Natural killer cell treated with Interleukin-12 subunit alpha and Interleukin-12 subunit beta and Interleukin-15 and Interleukin-18, amount 100 ng/mL, for 72 hours (primary cell): ENCODE measurements at regions not wholly inside any gene's neighbourhood (a gene's known extent, or its start where the extent isn't known, plus 50 kb on each side); places are given as distances from the start of the nearest gene placed in this dataset.

Experiments
- ATAC-seq, 2 donors: fragments of 150-1000 bp; cut with Tn5 transposase in 1 of 2; sonication (Bioruptor Pico), chemical (Tn5 transposase) in 1 of 2; 2 replicates each; pipeline ENCODE4 v1.10.0; 2021
- DNase-seq: peaks from one replicate; pipeline ENCODE4 v3.0.0; 2022; ENCODE audit warnings: low spot score
- H3K27ac Mint-ChIP-seq, 2 donors: 1 replicate in 1 of 2; 2 replicates in 1 of 2; pipeline ENCODE4 v1.8.0; 2022; ENCODE audit warnings: mixed read lengths in 2 of 2, mild to moderate bottlenecking in 1 of 2, moderate library complexity in 1 of 2
- H3K27me3 Mint-ChIP-seq, 2 donors: 1 replicate in 1 of 2; 2 replicates in 1 of 2; pipeline ENCODE4 v1.8.0; 2022; ENCODE audit warnings: mixed read lengths in 2 of 2
- H3K36me3 Mint-ChIP-seq: one replicate; pipeline ENCODE4 v1.8.0; 2022; ENCODE audit warnings: mixed read lengths
- H3K4me1 Mint-ChIP-seq, 2 donors: 1 replicate in 1 of 2; 2 replicates in 1 of 2; pipeline ENCODE4 v1.8.0; 2022; ENCODE audit warnings: low read depth in 2 of 2, mixed read lengths in 2 of 2, mild to moderate bottlenecking in 1 of 2
- H3K4me3 Mint-ChIP-seq: one replicate; pipeline ENCODE4 v1.8.0; 2022; ENCODE audit warnings: mixed read lengths
- H3K9me3 Mint-ChIP-seq: 2 replicates; pipeline ENCODE4 v1.8.0; 2022; ENCODE audit warnings: mixed read lengths

DNA sequence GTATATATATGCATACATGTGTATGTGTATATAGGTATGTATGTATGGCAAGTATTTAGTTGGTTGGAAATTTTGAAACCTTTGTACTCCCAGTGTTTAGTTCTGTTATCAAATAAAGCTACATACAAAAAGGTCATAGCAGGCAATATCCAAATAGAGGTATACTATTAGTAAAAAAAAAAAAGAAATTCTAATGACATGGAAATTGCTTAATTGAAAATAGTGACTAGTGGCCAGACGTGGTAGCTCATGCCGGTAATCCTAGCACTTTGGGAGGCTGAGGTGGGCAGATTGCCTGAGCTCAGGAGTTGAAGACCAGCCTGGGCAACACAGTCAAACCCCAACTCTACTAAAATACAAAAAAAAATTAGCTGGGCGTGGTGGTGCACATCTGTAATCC is 351.6 kb upstream of the NR5A2 start:
- Mint-ChIP-seq H3K9me3 (no peaks in the 10 kb centered on the region), H3K36me3 (no peaks in the 10 kb centered on the region)

DNA sequence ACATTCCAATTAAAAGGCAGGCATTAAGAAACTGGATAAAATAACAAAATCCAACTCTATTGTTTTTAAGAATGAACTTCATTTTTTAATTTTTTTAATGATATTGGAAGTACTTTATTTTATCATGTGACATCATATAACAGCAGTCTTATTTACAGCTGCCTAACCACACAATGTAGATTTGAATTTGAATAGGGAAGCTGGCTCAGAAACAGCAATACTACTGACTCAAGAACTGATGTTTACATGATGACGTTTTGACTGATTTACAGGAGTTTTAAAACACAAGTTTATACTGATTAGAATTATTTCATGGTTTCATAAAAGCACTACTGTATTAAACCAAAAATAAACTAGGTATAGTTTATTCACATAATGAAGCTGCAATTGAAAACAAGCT is 348.7 kb upstream of the NR5A2 start:
- Mint-ChIP-seq H3K9me3 (no peaks in the 10 kb centered on the region), H3K36me3 (no peaks in the 10 kb centered on the region), H3K4me3 (no peak overlapping the region), H3K27me3 (peaks cover 0 to 15% of the 10 kb centered on the region in 2 donors), H3K4me1 (no peaks in the 10 kb centered on the region), H3K27ac (no peak overlapping the region)
- DNase-seq, result no peak
- no peak for ATAC-seq

More for the DNA sequence above, 351.6 kb upstream of the NR5A2 start:
- no peak for ATAC-seq
- no peak for DNase-seq
- no peak overlapping the region for H3K4me3 Mint-ChIP-seq
- no peaks in the 10 kb centered on the region for H3K4me1 Mint-ChIP-seq
- peaks cover 10 to 27% of the 10 kb centered on the region in 2 donors for H3K27me3 Mint-ChIP-seq
- H3K27ac Mint-ChIP-seq, result no peak overlapping the region

DNA sequence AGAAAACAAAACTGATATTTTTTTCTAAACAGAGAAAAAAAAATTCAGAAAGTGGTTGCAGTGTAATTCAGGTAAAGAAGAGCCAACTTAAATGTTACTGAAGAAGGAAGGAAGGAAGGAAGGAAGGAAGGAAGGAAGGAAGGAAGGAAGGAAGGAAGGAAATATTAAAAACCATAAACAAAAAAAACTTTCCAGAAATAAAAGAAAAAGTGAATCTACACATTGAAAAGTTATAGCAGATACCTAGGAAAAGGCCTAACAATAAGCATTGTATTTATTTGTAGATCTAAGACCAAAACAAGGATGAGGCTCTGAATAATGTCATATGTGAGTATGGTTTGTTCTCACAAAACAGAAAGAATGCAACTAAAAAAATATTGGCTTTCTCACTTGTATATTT is 345.4 kb upstream of the NR5A2 start:
- Mint-ChIP-seq H3K4me3 (no peak overlapping the region), H3K4me1 (no peaks in the 10 kb centered on the region), H3K36me3 (no peaks in the 10 kb centered on the region), H3K9me3 (no peaks in the 10 kb centered on the region), H3K27ac (no peak overlapping the region), H3K27me3 (peaks cover 3 to 8% of the 10 kb centered on the region in 2 donors)
- ATAC-seq, result no peak
- DNase-seq, result no peak

DNA sequence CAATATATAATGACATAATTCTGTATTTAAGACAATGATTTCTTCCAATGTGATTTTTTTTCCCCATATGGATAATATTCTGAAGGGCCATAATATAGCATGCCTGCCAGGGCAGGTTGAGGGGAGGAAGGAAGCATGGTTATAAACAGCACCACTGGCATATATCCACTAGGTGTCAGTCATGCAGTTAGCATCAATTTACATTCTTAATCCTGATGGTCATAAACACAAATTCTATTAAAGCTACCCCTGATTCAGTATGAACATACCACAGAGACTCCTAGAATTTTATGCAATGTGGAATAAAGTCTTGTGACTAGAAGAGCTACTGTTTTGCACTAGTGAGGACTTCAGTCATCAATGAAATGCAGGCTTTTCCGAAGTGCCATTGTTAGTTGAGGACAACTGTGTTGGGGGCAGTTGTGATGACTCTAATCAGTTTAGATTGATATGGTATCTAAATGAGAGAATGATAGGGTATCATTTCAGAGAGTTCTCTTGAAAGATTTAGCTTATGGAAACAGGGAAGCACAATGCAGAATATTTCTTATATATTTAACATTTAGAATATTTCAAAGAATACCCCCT is 342.7 kb upstream of the NR5A2 start:
- Mint-ChIP-seq H3K27me3 (peaks cover 12 to 23% of the 10 kb centered on the region in 2 donors), H3K36me3 (no peaks in the 10 kb centered on the region)
- peak; percentile 66 to 67 for ATAC-seq

DNA sequence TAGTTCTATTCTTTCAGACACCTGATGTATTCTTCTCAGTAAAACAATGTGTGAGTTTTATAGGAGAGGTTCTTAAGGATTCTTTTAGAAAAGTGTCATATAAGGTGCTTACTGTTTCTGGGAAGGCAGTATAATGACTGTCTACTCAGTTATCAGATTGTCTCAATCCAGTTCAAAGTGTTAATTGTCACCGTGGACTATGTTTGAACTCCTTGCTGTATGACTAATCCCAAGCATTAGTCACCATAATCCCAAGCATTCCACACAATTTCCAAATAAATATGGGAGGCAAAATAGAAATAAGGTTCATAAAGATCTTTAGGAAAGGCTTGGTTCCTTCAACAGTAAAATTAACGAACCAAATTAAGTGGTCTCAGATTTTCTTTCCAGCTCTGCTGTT is 342.1 kb upstream of the NR5A2 start:
- Mint-ChIP-seq H3K9me3 (no peaks in the 10 kb centered on the region), H3K4me1 (no peaks in the 10 kb centered on the region), H3K36me3 (no peaks in the 10 kb centered on the region), H3K27ac (no peak overlapping the region), H3K4me3 (no peak overlapping the region), H3K27me3 (peaks cover 12 to 24% of the 10 kb centered on the region in 2 donors)
- DNase-seq (no peak), ATAC-seq (no peak)

More for the DNA sequence above, 342.7 kb upstream of the NR5A2 start:
- Mint-ChIP-seq H3K9me3 (no peaks in the 10 kb centered on the region), H3K4me1 (no peaks in the 10 kb centered on the region), H3K27ac (no peak overlapping the region), H3K4me3 (no peak overlapping the region)
- DNase-seq, result no peak

DNA sequence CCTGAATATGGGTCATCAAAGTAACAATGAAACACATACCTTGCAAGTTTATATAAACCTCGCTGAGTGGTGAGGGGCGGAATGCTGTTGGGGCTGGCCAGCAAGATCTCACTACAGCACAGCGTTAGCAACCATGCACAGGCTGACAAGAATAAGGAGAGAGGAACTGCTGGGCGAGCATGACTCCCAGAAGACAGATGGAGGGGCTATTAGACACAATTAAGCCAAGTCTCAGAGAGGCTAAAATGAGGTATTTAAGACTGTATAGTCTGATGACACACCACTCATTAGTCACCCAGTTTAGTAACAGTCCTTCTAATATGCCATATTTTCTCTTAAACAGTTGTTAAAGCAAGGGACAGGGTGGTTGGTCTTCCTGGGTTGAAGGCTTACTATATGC is 340.2 kb upstream of the NR5A2 start:
- Mint-ChIP-seq H3K4me3 (no peak overlapping the region), H3K4me1 (peaks cover 4 to 5% of the 10 kb centered on the region in 2 donors), H3K27ac (no peak overlapping the region), H3K9me3 (no peaks in the 10 kb centered on the region), H3K36me3 (no peaks in the 10 kb centered on the region), H3K27me3 (peaks cover 14 to 32% of the 10 kb centered on the region in 2 donors)
- DNase-seq (no peak), ATAC-seq (no peak)

DNA sequence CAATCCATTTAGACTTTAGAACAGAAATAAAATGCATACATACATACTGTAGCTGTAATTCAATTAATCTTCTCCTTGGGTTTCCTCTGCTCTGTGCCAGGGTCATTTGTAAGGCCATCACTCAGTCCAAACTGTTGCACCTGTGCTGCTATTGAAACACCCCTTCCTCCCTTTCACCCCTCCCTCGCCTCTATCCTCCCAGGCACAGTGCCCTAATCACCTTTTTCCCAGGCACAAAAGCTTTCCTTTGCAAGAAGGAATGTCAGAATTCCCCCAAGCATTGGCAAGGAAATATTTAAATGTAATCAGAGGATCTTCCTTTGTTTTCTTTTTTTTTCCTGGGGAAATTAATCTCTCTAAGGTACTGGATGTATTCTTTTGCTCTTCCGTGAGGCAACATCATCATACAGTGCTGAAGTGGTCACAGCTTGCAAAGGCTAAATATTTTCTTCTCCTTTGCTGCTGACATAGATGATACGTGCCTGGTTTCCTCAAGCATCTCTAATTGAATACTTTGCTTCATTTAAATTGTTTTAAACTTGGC is 339.3 kb upstream of the NR5A2 start:
- DNase-seq (no peak), ATAC-seq (no peak)
- Mint-ChIP-seq H3K27me3 (peaks cover 19 to 41% of the 10 kb centered on the region in 2 donors), H3K27ac (no peak overlapping the region), H3K4me1 (peaks cover 4 to 5% of the 10 kb centered on the region in 2 donors), H3K36me3 (no peaks in the 10 kb centered on the region), H3K9me3 (no peaks in the 10 kb centered on the region), H3K4me3 (no peak overlapping the region)

DNA sequence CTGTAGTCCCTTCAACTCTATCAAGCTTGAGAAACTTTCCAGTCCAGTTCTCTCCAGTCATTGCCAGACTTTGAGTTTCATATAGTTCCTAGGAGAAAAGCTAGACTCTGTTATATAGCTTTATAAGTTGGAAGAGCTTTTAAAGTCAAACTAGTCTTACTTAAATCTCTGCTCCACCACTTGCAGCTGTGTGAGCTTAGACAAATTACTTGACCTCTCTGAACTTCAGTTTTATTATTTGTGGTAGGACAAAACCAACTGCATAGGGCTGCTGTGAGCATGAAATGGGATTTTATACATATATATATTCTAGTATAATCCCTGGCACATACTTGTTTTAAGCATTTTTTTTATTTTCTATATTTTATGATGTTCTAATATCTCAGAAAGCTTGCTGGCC is 338.7 kb upstream of the NR5A2 start:
- ATAC-seq (no peak), DNase-seq (no peak)
- H3K4me3 Mint-ChIP-seq, result no peak overlapping the region
- peaks cover 4 to 5% of the 10 kb centered on the region in 2 donors for H3K4me1 Mint-ChIP-seq
- no peak overlapping the region for H3K27ac Mint-ChIP-seq
- H3K27me3 Mint-ChIP-seq, result peaks cover 21 to 47% of the 10 kb centered on the region in 2 donors
- H3K36me3 Mint-ChIP-seq, result no peaks in the 10 kb centered on the region
- H3K9me3 Mint-ChIP-seq, result no peaks in the 10 kb centered on the region

DNA sequence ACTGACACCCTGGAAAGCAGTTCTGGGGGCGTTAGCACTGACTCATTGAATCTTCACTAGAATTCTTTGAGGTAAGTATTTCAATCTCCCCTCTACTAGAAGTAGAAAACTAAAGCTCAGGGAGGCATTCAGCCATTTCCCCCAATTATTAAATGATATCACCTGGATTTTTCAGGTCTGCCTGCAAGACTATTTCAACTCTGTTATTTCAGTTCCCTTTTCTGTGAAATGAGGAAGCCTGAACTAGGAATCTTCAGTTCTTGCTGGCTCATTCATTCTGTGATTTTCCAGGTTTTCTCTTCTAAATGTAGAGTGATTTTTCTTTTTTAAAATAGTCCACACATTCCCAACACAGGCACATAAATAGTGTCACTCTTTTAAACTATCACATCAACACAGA is 337.0 kb upstream of the NR5A2 start:
- Mint-ChIP-seq H3K27ac (no peak overlapping the region), H3K27me3 (peaks cover 21 to 59% of the 10 kb centered on the region in 2 donors), H3K36me3 (no peaks in the 10 kb centered on the region), H3K4me3 (no peak overlapping the region), H3K4me1 (peaks cover 4 to 5% of the 10 kb centered on the region in 2 donors), H3K9me3 (no peaks in the 10 kb centered on the region)
- no peak for ATAC-seq
- DNase-seq, result no peak

DNA sequence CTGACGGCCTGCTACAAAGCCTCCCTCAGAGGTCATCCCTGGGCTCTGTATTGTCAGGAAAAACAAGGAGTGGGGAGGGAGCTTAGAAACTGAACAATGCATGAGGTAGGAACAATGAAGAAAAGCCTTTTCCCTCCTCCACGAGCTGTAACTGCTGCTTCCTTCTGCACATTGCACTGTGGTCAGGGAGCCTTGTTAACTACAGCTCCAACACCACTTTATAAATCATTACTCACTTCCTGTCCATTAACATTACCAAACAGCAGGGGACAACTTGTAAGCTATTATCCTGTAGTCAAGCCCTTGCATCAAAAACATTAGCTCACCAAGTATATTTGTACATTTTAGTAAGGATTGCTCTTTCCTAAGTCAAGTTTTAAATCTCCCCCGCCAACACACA is 336.0 kb upstream of the NR5A2 start:
- no peak for DNase-seq
- ATAC-seq, result peak in 1 of 2 donors; percentile 52
- Mint-ChIP-seq H3K4me3 (no peak overlapping the region), H3K27ac (no peak overlapping the region), H3K4me1 (peaks cover 4 to 5% of the 10 kb centered on the region in 2 donors), H3K9me3 (no peaks in the 10 kb centered on the region), H3K36me3 (no peaks in the 10 kb centered on the region), H3K27me3 (peaks cover 18 to 59% of the 10 kb centered on the region in 2 donors)

DNA sequence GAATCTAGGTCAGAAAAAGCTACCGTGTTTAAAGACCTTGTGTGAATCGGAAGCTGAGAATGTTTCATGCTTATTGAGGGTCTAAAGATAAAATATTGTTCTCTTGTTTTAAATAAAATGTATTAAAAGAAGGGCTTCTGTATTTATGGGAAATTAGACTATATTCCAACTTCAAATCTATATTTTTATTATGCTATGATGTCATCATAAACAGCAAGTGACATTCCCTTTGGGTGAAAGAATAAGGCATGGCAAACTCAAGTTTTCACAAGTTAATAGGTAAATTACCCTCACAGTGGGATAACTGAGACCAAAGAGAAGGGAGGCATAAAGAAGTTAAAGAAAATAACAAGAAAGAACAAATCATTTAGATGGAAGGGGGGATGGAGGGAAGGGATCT is 333.8 kb upstream of the NR5A2 start:
- Mint-ChIP-seq H3K9me3 (no peaks in the 10 kb centered on the region), H3K36me3 (no peaks in the 10 kb centered on the region), H3K27me3 (peaks cover 16 to 52% of the 10 kb centered on the region in 2 donors), H3K27ac (no peak overlapping the region), H3K4me3 (no peak overlapping the region), H3K4me1 (peaks cover 4 to 5% of the 10 kb centered on the region in 2 donors)
- ATAC-seq, result no peak
- DNase-seq, result no peak

DNA sequence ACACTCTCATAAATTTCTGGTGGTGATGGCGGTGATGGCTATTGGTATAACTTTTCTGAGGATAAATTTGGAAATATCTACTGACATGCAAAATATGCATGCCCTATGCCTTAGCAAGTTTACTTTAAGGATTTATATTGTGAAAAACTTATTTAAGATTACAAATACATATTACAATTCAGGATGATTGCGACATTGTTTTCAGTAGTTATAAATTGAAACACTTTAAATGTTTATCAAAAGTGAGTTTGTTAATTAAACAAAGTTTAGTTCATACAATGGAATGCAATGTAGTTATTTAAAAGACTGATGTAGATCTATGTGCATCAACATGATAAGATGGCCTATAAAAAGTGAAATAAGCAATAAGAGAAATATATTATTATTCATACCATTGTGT is 331.3 kb upstream of the NR5A2 start:
- no peaks in the 10 kb centered on the region for H3K9me3 Mint-ChIP-seq
- no peaks in the 10 kb centered on the region for H3K36me3 Mint-ChIP-seq
- ATAC-seq (no peak), DNase-seq (no peak)
- no peak overlapping the region for H3K27ac Mint-ChIP-seq
- H3K4me1 Mint-ChIP-seq, result peaks cover 5 to 6% of the 10 kb centered on the region in 2 donors
- H3K4me3 Mint-ChIP-seq, result no peak overlapping the region
- H3K27me3 Mint-ChIP-seq, result peaks cover 20 to 51% of the 10 kb centered on the region in 2 donors

DNA sequence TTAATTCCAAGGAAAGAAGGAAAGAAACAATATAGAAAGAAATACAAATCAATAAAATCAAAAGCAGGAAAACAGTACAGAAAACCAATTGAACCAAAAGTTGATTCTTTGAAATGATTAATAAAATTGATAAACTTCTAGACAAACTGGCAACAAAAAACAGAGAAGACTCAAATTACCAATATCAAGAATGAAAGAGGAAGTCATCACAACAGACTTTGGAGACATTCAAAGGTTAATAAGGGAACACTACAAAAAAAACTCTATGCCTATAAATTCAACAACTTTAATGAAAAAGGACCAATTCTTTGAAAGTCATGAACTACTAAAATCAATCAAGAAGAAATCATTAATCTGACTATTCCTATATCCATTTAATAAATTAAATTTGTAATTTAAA is 329.3 kb upstream of the NR5A2 start:
- Mint-ChIP-seq H3K27me3 (peaks cover 13 to 34% of the 10 kb centered on the region in 2 donors), H3K9me3 (no peaks in the 10 kb centered on the region), H3K4me1 (peaks cover 0 to 2% of the 10 kb centered on the region in 2 donors), H3K4me3 (no peak overlapping the region), H3K27ac (no peak overlapping the region), H3K36me3 (no peaks in the 10 kb centered on the region)
- DNase-seq, result no peak
- ATAC-seq, result no peak

DNA sequence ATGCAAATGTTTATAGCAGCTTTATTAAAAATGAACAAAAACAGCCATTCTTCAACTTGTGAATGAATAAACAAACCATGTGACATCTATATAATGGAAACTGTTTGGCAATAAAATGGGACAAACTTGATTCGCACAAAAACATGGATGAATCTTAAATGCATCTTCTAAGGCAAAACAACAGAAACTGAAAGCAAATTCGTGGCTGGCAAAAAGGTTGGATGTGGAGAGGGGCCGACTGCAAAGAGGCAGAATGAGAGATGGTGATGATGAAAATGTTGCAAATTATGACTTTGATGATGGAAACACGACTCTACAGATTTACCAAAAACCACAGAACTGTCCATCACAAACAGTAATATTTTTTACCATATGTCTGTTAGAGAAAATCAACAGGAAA is 327.0 kb upstream of the NR5A2 start:
- ATAC-seq, result no peak
- Mint-ChIP-seq H3K27ac (no peak overlapping the region), H3K36me3 (no peaks in the 10 kb centered on the region), H3K4me1 (peaks cover 0 to 2% of the 10 kb centered on the region in 2 donors), H3K27me3 (peaks cover 13 to 22% of the 10 kb centered on the region in 2 donors), H3K4me3 (no peak overlapping the region), H3K9me3 (no peaks in the 10 kb centered on the region)
- DNase-seq, result no peak

DNA sequence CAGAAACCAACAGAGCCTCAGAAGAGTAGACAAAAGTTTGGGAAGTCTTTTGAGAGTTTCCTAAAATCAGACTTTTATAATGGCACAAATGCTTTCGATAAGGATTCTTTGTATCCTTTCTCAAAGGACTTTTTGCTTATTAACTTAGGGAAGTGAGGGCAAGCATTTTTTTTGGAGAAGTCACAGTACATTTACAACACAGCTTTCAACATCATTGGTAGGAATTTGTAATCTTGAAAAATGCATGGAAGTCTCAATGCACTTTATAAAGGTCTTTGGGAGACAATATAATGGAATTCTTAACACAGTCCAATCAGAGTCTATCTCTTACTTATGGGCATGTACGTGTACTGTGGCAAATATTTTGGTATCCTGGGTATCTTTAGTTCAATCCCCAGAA is 325.8 kb upstream of the NR5A2 start:
- DNase-seq, result no peak
- no peak overlapping the region for H3K27ac Mint-ChIP-seq
- no peaks in the 10 kb centered on the region for H3K36me3 Mint-ChIP-seq
- no peak for ATAC-seq
- no peaks in the 10 kb centered on the region for H3K9me3 Mint-ChIP-seq
- H3K27me3 Mint-ChIP-seq, result peaks cover 19 to 26% of the 10 kb centered on the region in 2 donors
- peaks cover 0 to 2% of the 10 kb centered on the region in 2 donors for H3K4me1 Mint-ChIP-seq
- no peak overlapping the region for H3K4me3 Mint-ChIP-seq
